GM10248 (cell line): ENCODE measurements at regions not wholly inside any gene's neighbourhood (a gene's known extent, or its start where the extent isn't known, plus 50 kb on each side); places are given as distances from the start of the nearest gene placed in this dataset.

Source experiments
- CTCF ChIA-PET: fragments of 300-600 bp; sonication (Branson Sonifier 250); formaldehyde crosslinking; extraction: SDS; loops from one replicate; lab custom pipeline; 2021; ENCODE audit warnings: antibody characterized with exemption; lab: Yijun Ruan, JAX
- POLR2A ChIA-PET: fragments of 350-650 bp; sonication (Branson Sonifier 250); formaldehyde crosslinking; extraction: SDS; loops from one replicate; lab custom pipeline; 2020; ENCODE audit warnings: antibody characterized with exemption; lab: Yijun Ruan, JAX
- DNase-seq: peaks from one replicate; pipeline ENCODE4 v3.0.0; 2012; ENCODE audit errors: extremely low spot score
- TF ChIP-seq, protein P1 (sequence below): IDR thresholded peaks from 2 replicates; pipeline ENCODE4 v1.5.1; 2012; ENCODE audit warnings: mild to moderate bottlenecking, low read depth; ENCODE audit errors: extremely low read depth, missing control alignments, control extremely low read depth

DNA sequence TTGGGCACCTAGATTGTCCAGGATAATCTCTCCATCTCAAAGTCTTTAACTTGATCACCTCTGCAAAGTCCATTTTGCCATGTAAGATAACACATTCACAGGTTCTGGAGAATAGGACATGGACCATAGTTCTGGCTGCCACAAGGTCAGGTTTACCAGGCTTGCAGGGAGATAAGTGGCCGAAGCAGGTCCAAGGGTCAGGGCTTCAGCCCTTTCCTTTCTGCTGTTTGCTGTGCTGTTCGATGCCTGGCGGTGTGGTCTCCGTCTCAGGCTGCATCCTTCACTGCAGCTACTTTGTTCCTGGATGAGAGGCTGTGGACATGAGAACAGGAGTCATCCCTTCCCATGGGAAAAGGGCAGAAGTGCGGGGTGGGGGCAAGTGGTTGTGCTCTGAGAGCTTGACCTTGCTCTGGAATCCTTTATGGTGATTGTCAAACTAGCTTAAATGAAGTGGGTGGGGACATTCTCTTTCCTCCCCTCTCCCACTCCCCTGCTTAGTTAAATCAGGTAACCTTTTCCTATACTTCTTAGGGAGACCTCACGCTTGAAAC is 320.2 kb upstream of the C2CD4B start:
- no peak for DNase-seq
- CTCF ChIA-PET: no interaction called here
- POLR2A ChIA-PET: no interaction called here
- TF ChIP-seq, protein P1, sequence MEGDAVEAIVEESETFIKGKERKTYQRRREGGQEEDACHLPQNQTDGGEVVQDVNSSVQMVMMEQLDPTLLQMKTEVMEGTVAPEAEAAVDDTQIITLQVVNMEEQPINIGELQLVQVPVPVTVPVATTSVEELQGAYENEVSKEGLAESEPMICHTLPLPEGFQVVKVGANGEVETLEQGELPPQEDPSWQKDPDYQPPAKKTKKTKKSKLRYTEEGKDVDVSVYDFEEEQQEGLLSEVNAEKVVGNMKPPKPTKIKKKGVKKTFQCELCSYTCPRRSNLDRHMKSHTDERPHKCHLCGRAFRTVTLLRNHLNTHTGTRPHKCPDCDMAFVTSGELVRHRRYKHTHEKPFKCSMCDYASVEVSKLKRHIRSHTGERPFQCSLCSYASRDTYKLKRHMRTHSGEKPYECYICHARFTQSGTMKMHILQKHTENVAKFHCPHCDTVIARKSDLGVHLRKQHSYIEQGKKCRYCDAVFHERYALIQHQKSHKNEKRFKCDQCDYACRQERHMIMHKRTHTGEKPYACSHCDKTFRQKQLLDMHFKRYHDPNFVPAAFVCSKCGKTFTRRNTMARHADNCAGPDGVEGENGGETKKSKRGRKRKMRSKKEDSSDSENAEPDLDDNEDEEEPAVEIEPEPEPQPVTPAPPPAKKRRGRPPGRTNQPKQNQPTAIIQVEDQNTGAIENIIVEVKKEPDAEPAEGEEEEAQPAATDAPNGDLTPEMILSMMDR: no peak

GRCh38 chr15:62486041-62486440 is 321.0 kb upstream of the C2CD4B start:
- TF ChIP-seq, protein P1: no peak
- POLR2A ChIA-PET: no interaction called here
- CTCF ChIA-PET: no interaction called here

DNA sequence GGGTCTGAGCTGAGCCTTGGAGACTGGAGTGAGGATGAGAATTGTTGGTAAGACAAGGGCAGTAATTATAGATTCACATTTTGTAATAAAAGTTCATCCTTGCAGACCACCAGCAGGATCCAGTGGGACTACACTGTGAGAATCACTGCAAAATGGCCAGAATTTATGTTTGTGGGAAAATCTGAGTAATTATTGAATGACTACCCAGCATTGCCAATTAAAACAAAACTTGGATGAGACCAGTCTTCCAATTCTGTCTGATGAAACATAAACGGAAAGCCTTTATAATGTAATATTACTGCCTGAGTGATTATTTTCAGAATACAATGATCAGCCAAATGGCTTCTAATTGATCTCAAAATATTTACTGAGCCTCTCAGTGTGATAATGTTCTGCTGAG is 323.3 kb upstream of the C2CD4B start:
- TF ChIP-seq, protein P1: no peak
- CTCF ChIA-PET: no interaction called here
- POLR2A ChIA-PET: no interaction called here
- DNase-seq: no peak

More at GRCh38 chr15:62486041-62486440, 321.0 kb upstream of the C2CD4B start:
- no peak for DNase-seq

DNA sequence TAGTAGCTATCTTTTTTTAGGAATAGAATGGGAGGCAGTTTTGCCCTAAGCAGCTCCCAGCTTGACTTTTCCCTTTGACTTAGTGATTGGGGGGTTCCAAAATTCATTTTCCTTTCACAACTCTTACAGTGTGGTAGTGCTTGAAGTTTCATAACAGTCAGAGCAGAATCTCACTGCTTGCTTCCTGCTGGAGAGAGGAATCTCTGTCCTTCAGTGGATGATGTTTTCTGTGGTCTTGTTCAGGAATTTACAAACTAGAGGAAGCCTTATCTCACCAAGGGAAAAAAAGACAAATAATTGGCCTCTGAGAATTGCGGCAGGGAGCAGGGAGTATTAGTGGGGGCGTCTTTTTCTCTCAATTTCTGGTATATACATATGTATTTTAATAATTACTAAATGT is 326.6 kb upstream of the C2CD4B start:
- POLR2A ChIA-PET: no interaction called here

DNA sequence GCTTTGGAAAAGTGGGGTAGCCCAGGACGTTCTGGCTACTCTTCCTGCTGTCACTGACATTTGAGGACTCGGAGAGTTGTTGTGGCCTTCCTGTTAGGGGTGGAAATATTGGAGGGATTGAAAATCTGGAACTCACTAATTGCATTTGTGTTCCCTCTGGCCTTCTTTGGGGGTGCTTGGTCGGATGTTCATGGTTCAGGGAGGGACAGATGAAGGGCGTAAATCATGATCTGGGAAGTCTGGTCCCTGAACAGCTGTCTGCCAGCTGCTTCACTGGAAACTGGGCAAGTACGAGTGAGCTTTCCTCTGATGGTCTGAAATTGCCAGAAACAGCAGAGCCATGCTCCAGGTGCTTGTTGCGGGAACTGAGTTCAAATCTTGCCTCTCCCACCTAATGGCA is 327.8 kb upstream of the C2CD4B start:
- no peak for DNase-seq
- TF ChIP-seq, protein P1: no peak
- ChIA-PET POLR2A (no interaction called here), CTCF (no interaction called here)

More for the DNA sequence above, 326.6 kb upstream of the C2CD4B start:
- CTCF ChIA-PET: no interaction called here
- TF ChIP-seq, protein P1: no peak
- no peak for DNase-seq

- no peak for DNase-seq
- TF ChIP-seq, protein P1: no peak
- CTCF ChIA-PET: interaction anchor here (1.5 kb wide), 1 partner anchor 11 kb away, joined by 3 read pairs; no protein-coding TSS in a partner anchor
- POLR2A ChIA-PET: no interaction called here
Measured at GRCh38 chr15:62494197-62494596, 329.1 kb upstream of the C2CD4B start.
